ENCODE measurements at regions not wholly inside any gene's neighbourhood (a gene's known extent, or its start where the extent isn't known, plus 50 kb on each side); places are given as distances from the start of the nearest gene placed in this dataset.

DNA sequence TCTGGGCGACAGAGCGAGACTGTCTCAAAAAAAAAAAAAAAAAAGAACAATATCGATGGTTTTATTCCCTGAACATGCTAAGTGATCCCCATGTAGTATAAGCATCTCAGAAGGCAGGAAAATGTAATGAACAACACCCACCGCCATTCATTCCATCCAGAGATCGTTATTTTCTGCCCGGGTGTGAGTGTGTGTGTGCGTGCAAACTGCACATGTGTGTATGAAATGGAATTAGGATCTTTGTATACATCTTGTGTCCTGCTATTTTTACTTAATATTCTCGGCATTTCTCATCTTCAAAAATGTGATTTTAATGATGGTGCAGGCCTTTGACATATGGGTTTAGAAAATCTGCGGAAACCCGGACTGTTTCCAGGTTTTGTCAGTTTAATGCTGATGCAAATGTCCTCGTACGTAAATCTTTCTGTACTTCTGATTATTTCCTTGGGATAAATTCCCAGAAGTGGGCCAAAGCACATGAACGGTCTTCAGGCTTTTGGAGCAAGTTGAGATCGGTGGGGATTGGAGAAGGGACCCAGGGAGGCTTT lies 254.8 kb downstream of the SEC14L1 start:
- TF ChIP-seq, protein P1, sequence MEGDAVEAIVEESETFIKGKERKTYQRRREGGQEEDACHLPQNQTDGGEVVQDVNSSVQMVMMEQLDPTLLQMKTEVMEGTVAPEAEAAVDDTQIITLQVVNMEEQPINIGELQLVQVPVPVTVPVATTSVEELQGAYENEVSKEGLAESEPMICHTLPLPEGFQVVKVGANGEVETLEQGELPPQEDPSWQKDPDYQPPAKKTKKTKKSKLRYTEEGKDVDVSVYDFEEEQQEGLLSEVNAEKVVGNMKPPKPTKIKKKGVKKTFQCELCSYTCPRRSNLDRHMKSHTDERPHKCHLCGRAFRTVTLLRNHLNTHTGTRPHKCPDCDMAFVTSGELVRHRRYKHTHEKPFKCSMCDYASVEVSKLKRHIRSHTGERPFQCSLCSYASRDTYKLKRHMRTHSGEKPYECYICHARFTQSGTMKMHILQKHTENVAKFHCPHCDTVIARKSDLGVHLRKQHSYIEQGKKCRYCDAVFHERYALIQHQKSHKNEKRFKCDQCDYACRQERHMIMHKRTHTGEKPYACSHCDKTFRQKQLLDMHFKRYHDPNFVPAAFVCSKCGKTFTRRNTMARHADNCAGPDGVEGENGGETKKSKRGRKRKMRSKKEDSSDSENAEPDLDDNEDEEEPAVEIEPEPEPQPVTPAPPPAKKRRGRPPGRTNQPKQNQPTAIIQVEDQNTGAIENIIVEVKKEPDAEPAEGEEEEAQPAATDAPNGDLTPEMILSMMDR (conservative IDR thresholded peaks at IDR 0.05; ENCODE audit: low read depth, low read length): no peak
- TF ChIP-seq EZH2 (IDR thresholded peaks at IDR 0.05; ENCODE audit: low read length, unreplicated experiment) (no peak), EZH2phosphoT487 (IDR thresholded peaks at IDR 0.05; ENCODE audit: borderline replicate concordance, low read length) (no peak)

Data from PC-3 (cell line).